ENCODE measurements at regions not wholly inside any gene's neighbourhood (a gene's known extent, or its start where the extent isn't known, plus 50 kb on each side); places are given as distances from the start of the nearest gene placed in this dataset.

DNA sequence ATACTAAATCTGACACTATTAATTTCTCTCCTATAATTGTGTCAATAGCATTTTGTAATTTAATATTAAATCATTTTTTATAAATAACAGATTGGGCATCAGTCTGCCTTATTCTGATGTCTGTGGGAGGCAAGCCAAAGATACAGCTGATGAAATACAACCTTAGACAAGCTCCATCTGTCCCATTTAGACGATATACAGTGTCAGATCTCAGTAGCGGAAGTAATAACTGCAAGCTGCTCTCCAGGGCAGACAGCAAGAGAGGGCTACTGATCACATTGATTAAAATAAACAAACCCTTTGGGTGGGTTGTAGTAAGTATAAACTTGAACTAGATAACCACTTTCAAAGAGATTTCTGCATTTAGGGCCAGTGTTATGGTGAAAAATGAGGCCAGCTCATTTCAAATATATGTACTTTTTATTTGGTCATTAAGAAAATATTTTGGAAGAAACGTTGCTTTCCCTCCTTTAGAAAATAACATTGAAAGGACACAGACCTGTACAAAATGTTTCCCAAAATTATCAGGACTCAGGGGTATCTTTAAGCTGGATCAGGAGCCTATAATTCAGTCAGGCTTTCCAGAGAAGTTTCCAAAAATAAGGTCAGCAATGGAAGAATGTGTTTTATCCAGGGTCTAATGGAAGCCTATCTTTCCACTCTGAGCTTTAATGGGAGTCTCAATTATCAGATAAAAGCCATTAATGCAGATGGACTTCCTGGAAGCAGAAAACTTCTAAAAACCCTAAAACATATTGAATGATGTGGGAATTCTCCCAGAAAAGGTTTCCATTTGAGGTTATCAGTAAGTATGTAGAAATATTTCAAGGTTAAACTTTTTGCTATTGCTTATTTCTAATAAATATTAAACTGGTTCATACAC, 1028.8 kb upstream of the IGFBP7 start:
- TF ChIP-seq ZNF772 (CRISPR knock-in tag; IDR thresholded peaks at IDR 0.05) (no peak), HMGXB3 (CRISPR knock-in tag; IDR thresholded peaks at IDR 0.05; ENCODE audit: borderline replicate concordance) (no peak), SP140L (CRISPR knock-in tag; IDR thresholded peaks at IDR 0.05; ENCODE audit: borderline replicate concordance) (no peak), SUZ12 (IDR thresholded peaks at IDR 0.05; ENCODE audit: low read depth, low read length) (no peak), YY1 (IDR thresholded peaks at IDR 0.05; ENCODE audit: insufficient read depth, insufficient replicate concordance, low read depth, low read length) (no peak), ZBTB8A (CRISPR knock-in tag; IDR thresholded peaks at IDR 0.05; ENCODE audit: borderline replicate concordance, low read depth) (no peak), ZNF44 (CRISPR knock-in tag; IDR thresholded peaks at IDR 0.05) (no peak), POLR2AphosphoS5 (IDR thresholded peaks at IDR 0.05; ENCODE audit: low read depth, low read length) (no peak), ZNF431 (CRISPR knock-in tag; IDR thresholded peaks at IDR 0.05; ENCODE audit: borderline replicate concordance, low read depth) (no peak), EP300 (IDR thresholded peaks at IDR 0.05; ENCODE audit: low read depth in 2 of 2, low read length in 2 of 2) (no peak), EP300 (CRISPR knock-in tag; IDR thresholded peaks at IDR 0.05; ENCODE audit: borderline replicate concordance) (no peak)

All from HepG2 (cell line).